HG03378 (cell line): ENCODE measurements at regions not wholly inside any gene's neighbourhood (a gene's known extent, or its start where the extent isn't known, plus 50 kb on each side); places are given as distances from the start of the nearest gene placed in this dataset.
"Not testable (repeated sequence)": the region's sequence is repeated elsewhere in the genome, so short reads cannot be mapped to it uniquely, and the experiment has no call there.

Experiments used
- ATAC-seq: cut with Tn5 transposase; IDR thresholded peaks from one replicate; pipeline ENCODE4 v1.9.1; 2021; ENCODE audit warnings: mild to moderate bottlenecking, moderate library complexity; ENCODE audit not compliant: unreplicated experiment

DNA sequence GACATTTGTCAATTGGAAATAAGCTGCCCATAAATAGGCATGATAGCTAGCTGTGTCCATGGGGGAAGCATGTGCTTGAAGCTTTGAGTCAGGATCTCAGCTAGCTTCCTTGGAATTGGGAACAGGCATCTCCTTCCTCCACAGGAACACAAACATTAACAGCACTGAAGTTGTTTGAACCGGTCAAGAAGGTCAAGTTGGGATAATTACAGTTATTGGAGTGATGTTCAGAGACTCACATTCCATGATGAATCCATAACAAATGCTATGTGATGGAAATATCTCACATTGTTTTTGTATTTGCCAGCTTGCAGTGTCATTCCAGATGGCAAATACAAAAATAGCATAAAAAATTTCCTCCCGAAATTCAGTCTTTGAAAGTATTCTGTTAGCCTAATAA lies 347.6 kb upstream of the SMIM21 start:
- no peak for ATAC-seq

DNA sequence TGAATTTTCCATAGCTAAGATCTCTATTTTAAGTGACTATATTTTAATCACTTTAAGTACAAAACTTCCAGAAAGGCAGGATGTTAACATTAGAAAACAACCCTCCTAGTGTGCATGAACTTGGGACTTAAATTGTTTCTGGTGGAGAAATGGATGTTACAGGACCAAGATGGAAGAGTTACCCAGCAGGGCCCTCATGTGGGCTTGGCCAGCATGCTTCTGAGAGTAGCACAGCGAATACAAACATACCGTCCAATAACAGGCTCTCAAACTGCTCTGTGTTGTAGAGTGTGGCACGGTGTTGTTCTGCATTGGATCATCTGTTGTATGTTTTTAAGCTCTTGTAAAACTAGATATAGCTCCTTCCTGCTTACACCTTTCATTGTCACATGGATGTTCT lies 346.1 kb upstream of the SMIM21 start:
- ATAC-seq, result no peak

DNA sequence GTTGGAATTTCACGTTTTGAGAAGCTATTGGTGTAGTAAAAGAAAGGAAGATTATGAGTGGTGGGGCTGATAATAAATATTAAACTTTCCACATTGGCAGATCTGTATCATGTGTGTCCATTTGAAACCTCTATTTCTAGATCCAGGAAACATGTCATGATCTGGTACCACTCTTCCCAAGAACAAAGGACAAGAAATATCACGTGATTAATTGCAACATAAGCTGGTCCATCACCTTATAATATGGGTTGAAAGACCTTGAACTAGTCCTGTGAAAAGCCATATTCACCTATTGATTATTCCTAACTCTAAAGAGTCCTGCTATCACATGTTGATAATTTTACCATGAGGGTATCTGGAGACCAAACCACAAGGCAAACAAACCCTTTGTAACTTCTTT lies 335.3 kb upstream of the SMIM21 start:
- ATAC-seq, result no peak

- no peak for ATAC-seq
Measured at GRCh38 chr18:75760208-75760607, 332.7 kb upstream of the SMIM21 start.

GRCh38 chr18:75757951-75758350 lies 330.4 kb upstream of the SMIM21 start:
- ATAC-seq, result no peak

DNA sequence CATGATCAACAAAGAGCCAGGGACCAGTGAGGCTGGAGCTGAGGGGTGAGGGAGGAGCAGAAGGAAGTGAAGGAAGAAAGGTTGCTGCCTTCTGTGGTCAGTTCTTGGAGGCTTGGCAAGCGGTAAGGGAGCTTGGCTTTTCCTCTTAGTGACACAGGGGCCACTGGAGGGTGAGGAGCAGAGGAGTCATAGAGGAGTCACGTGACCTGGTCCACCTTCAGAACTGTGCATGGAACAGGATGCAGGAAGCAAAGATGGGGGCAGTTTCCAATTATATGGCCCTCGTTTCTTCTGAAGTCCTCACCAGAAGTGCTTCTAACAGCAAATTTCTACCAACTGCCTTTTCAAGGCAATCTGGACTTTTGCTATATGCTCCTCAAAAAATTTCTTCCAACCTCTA lies 326.9 kb upstream of the SMIM21 start:
- ATAC-seq, result no peak

GRCh38 chr18:75753753-75754152 lies 326.2 kb upstream of the SMIM21 start:
- ATAC-seq, result no peak

DNA sequence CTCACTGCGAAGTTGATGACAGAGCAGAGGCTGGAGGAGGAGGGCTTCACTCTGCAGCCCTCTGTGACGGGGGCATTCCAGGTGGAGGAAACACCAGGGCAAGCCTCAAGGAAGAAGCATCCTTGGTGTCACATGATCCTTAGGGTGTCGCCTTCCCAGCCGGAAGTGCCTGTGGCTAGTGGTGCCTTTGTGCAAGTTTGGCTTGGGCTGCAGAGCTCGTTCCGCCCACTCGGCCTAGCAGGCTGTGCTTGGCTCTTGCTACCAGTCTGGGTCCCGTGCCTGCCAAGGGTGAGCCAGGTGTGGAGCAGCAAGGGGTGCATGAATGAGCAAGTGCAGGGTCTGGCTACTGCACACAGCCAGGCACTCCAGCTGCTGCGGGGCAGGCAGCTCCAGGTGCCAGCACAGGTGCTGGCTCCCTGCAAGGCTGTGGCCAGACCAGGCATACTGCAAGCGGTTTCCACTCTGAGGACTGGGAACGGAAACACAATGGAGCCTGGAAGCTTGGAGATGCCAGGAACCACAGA lies 325.3 kb upstream of the SMIM21 start:
- ATAC-seq, result no peak

GRCh38 chr18:75745147-75745546 lies 317.6 kb upstream of the SMIM21 start:
- ATAC-seq, result no peak

- ATAC-seq, result no peak
Measured at GRCh38 chr18:75742516-75742915, 315.0 kb upstream of the SMIM21 start.

DNA sequence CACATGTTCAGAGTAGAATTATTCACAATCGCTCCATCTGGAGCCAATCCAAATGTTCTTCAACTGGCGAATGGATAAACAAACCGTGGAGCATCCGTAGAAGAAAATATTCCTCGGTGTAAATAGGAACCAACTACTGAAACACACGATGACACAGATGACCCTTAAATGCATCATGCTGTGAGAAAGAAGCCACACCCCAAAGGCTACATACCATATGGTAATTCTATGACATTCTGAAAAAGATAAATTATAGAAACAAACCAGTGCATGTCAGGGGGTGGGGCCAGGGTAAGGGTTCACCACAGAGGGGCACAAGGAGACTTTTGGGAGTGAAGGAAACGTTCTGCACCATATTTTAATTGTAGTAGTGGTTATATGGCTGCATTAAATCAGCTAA lies 312.2 kb upstream of the SMIM21 start:
- no peak for ATAC-seq

GRCh38 chr18:75735291-75735690 lies 307.8 kb upstream of the SMIM21 start:
- no peak for ATAC-seq

- ATAC-seq, result no peak
Measured at GRCh38 chr18:75730249-75730648, 302.7 kb upstream of the SMIM21 start.

GRCh38 chr18:75728621-75729020 lies 301.1 kb upstream of the SMIM21 start:
- ATAC-seq, result no peak

- no peak for ATAC-seq
Measured at GRCh38 chr18:75727456-75727855, 300.0 kb upstream of the SMIM21 start.

DNA sequence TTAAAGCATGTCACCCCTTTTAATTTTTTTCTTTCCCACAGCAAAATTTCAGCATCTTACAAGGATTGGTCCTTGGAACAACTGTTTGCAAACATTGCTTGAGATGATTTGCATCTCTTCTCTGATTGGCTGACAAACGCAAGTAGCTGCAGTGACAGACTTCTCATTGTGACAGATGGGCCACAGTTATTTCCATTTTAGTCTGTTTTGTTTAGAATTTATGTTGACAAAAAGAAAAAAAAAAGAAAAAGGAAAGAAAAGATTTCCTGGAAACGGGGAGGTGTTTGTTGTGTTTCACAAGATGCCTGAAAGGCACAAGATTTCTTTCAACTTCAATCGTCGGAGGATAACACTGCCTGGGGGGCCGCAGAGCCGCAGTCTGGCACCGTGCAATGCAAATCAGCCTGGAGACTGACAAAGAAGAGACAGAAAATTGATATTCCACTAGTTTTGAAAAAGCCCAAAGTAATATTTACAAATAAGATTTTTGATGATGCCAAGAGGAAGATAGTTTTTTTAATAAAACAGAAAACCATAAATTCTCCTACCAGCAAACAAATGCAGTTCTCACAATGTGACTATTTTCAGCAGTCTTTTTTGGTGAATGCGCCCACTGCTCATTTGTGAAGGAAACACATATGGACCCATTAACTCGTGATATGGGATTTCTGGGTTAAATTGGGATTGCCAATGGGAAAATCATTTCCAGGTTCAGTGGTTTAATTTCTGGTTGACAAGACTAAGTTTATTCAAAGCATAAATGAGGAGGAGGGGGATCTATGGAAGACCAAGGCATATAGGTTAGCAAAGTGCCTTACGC lies 296.2 kb upstream of the SMIM21 start:
- no peak for ATAC-seq

DNA sequence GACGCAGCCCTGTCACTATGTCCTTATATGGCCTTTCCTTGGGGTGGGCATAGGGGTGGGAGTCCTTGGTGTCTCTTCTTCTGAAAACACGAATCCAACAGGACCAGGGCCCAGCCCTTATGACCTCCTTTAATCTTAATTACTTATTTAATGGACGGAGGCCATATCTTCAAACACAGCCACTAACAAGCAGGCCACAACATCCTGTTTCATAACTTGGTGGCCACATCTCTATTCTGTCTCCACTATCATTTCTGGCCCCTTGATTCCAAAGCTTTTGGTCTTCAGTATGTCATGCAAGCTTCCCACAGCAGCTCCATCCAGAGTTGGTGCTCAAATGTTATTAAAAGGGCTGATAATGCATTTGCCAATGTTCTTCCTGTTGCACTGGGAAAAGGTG lies 287.3 kb upstream of the SMIM21 start:
- ATAC-seq, result no peak

- ATAC-seq, result not testable (repeated sequence)
Measured at GRCh38 chr18:75712124-75712867, 284.8 kb upstream of the SMIM21 start.

DNA sequence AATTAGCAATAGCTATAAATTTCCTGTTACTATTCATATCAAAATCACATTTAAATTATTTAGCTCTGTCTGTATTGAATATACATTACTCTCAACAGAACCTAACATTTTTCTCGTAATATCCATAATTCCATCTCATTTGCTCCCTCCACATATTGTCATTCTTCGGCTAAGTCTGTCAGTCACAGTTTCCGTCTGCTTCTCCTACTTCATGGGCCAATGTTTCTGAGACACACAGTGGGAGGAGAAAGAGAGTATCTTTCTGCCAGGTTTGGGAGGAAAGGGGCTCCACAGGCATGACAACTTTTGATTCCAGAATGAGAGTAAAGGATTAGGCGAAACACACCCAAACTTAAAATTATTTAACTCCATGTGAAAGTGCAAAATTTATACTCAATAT lies 273.1 kb upstream of the SMIM21 start:
- ATAC-seq, result no peak

- ATAC-seq, result no peak
Measured at GRCh38 chr18:75698861-75699260, 271.4 kb upstream of the SMIM21 start.

GRCh38 chr18:75697493-75697892 lies 270.0 kb upstream of the SMIM21 start:
- no peak for ATAC-seq

- no peak for ATAC-seq
Measured at GRCh38 chr18:75696391-75696790, 268.9 kb upstream of the SMIM21 start.
